ENCODE measurements at regions not wholly inside any gene's neighbourhood (a gene's known extent, or its start where the extent isn't known, plus 50 kb on each side); places are given as distances from the start of the nearest gene placed in this dataset.

- no peak for TF ChIP-seq ZBTB7A (IDR thresholded peaks at IDR 0.05; ENCODE audit: low read depth)
- TF ChIP-seq YY1 (IDR thresholded peaks at IDR 0.05; ENCODE audit: low read depth): no peak
- TF ChIP-seq TEAD4 (IDR thresholded peaks at IDR 0.05): no peak
- no peak for TF ChIP-seq REST (IDR thresholded peaks at IDR 0.05; ENCODE audit: low read depth)
- TF ChIP-seq CEBPB (IDR thresholded peaks at IDR 0.05): no peak
- TF ChIP-seq MAX (IDR thresholded peaks at IDR 0.05): no peak
- TF ChIP-seq NFIC (IDR thresholded peaks at IDR 0.05): no peak
- TF ChIP-seq CREB1 (IDR thresholded peaks at IDR 0.05; ENCODE audit: low read depth): no peak
- no peak for TF ChIP-seq EGR1 (IDR thresholded peaks at IDR 0.05)
- TF ChIP-seq TCF12 (IDR thresholded peaks at IDR 0.05; ENCODE audit: low read depth): no peak
- TF ChIP-seq RAD21 (IDR thresholded peaks at IDR 0.05; ENCODE audit: low read depth): no peak
- TF ChIP-seq FOXM1 (IDR thresholded peaks at IDR 0.05; ENCODE audit: borderline replicate concordance, low read depth): no peak
- no peak for TF ChIP-seq EP300 (IDR thresholded peaks at IDR 0.05; ENCODE audit: borderline replicate concordance)
- no peak for TF ChIP-seq USF1 (IDR thresholded peaks at IDR 0.05)
- no peak for TF ChIP-seq TAF1 (IDR thresholded peaks at IDR 0.05; ENCODE audit: low read depth)
Observed at GRCh38 chr5:92023555-92023954, 640.4 kb upstream of the ARRDC3 start.

GRCh38 chr5:92023141-92023471 is 640.0 kb upstream of the ARRDC3 start:
- no peak for TF ChIP-seq ZBTB7A (IDR thresholded peaks at IDR 0.05; ENCODE audit: low read depth)
- TF ChIP-seq USF1 (IDR thresholded peaks at IDR 0.05): no peak
- no peak for TF ChIP-seq RAD21 (IDR thresholded peaks at IDR 0.05; ENCODE audit: low read depth)
- TF ChIP-seq CEBPB (IDR thresholded peaks at IDR 0.05): no peak
- no peak for TF ChIP-seq REST (IDR thresholded peaks at IDR 0.05; ENCODE audit: low read depth)
- TF ChIP-seq MAX (IDR thresholded peaks at IDR 0.05): no peak
- TF ChIP-seq YY1 (IDR thresholded peaks at IDR 0.05; ENCODE audit: low read depth): no peak
- TF ChIP-seq FOXM1 (IDR thresholded peaks at IDR 0.05; ENCODE audit: borderline replicate concordance, low read depth): no peak
- TF ChIP-seq EP300 (IDR thresholded peaks at IDR 0.05; ENCODE audit: borderline replicate concordance): no peak
- TF ChIP-seq TCF12 (IDR thresholded peaks at IDR 0.05; ENCODE audit: low read depth): no peak
- TF ChIP-seq NFIC (IDR thresholded peaks at IDR 0.05): no peak
- TF ChIP-seq TAF1 (IDR thresholded peaks at IDR 0.05; ENCODE audit: low read depth): no peak
- TF ChIP-seq CREB1 (IDR thresholded peaks at IDR 0.05; ENCODE audit: low read depth): no peak
- no peak for TF ChIP-seq EGR1 (IDR thresholded peaks at IDR 0.05)
- no peak for TF ChIP-seq TEAD4 (IDR thresholded peaks at IDR 0.05)

GRCh38 chr5:92022415-92023140 is 639.5 kb upstream of the ARRDC3 start:
- TF ChIP-seq EP300 (IDR thresholded peaks at IDR 0.05; ENCODE audit: borderline replicate concordance) (no peak), ZBTB7A (IDR thresholded peaks at IDR 0.05; ENCODE audit: low read depth) (no peak), NFIC (IDR thresholded peaks at IDR 0.05) (no peak), MAX (IDR thresholded peaks at IDR 0.05) (no peak), USF1 (IDR thresholded peaks at IDR 0.05) (no peak), FOXM1 (IDR thresholded peaks at IDR 0.05; ENCODE audit: borderline replicate concordance, low read depth) (no peak), REST (IDR thresholded peaks at IDR 0.05; ENCODE audit: low read depth) (no peak), CREB1 (IDR thresholded peaks at IDR 0.05; ENCODE audit: low read depth) (no peak), RAD21 (IDR thresholded peaks at IDR 0.05; ENCODE audit: low read depth) (no peak)
